A549 (cell line): ENCODE measurements at regions not wholly inside any gene's neighbourhood (a gene's known extent, or its start where the extent isn't known, plus 50 kb on each side); places are given as distances from the start of the nearest gene placed in this dataset.
A peak's percentile ranks its signal among the peaks of the same experiment; 100 is the strongest.

ENCODE experiments used
- ATAC-seq, 2 experiments: fragments of 200-7000 bp in 1 of 2; fragments of >200 bp in 1 of 2; cut with Nextera tagmentation in 1 of 2; cut with Tn5 transposase in 1 of 2; 3 replicates each; pipeline versions ENCODE4 v1.8.0 to v1.9.1; 2018 to 2020; ENCODE audit warnings: mild to moderate bottlenecking in 1 of 2, moderate library complexity in 1 of 2
- CTCF ChIA-PET: fragments of 300-600 bp; sonication (Branson Sonifier 250); formaldehyde crosslinking; extraction: SDS; loops from one replicate; lab custom pipeline; 2021; ENCODE audit warnings: antibody characterized with exemption, inconsistent platforms; lab: Yijun Ruan, JAX
- POLR2A ChIA-PET: fragments of 350-600 bp; formaldehyde crosslinking; extraction: SDS; loops from one replicate; lab custom pipeline; 2021; ENCODE audit warnings: antibody characterized with exemption, inconsistent platforms; lab: Yijun Ruan, JAX
- DNase-seq, 2 experiments: peaks; one replicate each; pipeline versions ENCODE4 v3.0.0 to v3.0.0-alpha.2; 2011 to 2016; ENCODE audit warnings: low read depth in 1 of 2, low spot score in 1 of 2
- FAIRE-seq: peaks from 2 replicates; lab custom pipeline; 2011; peaks lifted over from hg19 to GRCh38; lab: Jason Lieb, UNC
- H3K27ac ChIP-seq, 2 experiments: fragments of >200 bp; sonication (Bioruptor Twin); formaldehyde crosslinking; 3 replicates each; pipeline ENCODE4 v1.5.1; 2016 to 2017
- H3K4me1 ChIP-seq: fragments of >200 bp; sonication (Bioruptor Twin); formaldehyde crosslinking; 3 replicates; pipeline ENCODE4 v1.6.1; 2016
- H3K4me2 ChIP-seq: fragments of >200 bp; sonication (Bioruptor Twin); formaldehyde crosslinking; 3 replicates; pipeline ENCODE4 v1.6.1; 2016
- H3K4me3 ChIP-seq: fragments of >200 bp; sonication (Bioruptor Twin); formaldehyde crosslinking; 3 replicates; pipeline ENCODE4 v1.5.1; 2016
- H3K9me3 ChIP-seq: fragments of >200 bp; sonication (Bioruptor Twin); formaldehyde crosslinking; 3 replicates; pipeline ENCODE4 v1.6.1; 2016
- ATOH8 ChIP-seq: fragments of 250-450 bp; sonication (Bioruptor Pico); IDR thresholded peaks from 2 replicates; pipeline ENCODE4 v1.5.0; 2020; ENCODE audit warnings: low read depth, mild to moderate bottlenecking, moderate library complexity
- BCL3 ChIP-seq: fragments of >200 bp; sonication (Bioruptor Twin); formaldehyde crosslinking; IDR thresholded peaks from 3 replicates; pipeline ENCODE4 v1.6.1; 2016
- CBX2 ChIP-seq: fragments of 200-600 bp; sonication (generic); IDR thresholded peaks from 2 replicates; pipeline ENCODE4 v1.6.1; 2016; ENCODE audit warnings: low read depth, mild to moderate bottlenecking, borderline replicate concordance
- CBX8 ChIP-seq: fragments of 200-600 bp; sonication (generic); IDR thresholded peaks from 2 replicates; pipeline ENCODE4 v1.6.1; 2016
- CEBPB ChIP-seq, 2 experiments: fragments of >200 bp in 1 of 2; sonication (Bioruptor Twin) in 1 of 2; formaldehyde crosslinking in 1 of 2; IDR thresholded peaks; 2 replicates each; pipeline ENCODE4 v1.6.1; 2012 to 2016
- CTCF ChIP-seq: fragments of >200 bp; sonication (Bioruptor Twin); formaldehyde crosslinking; IDR thresholded peaks from 3 replicates; pipeline ENCODE4 v1.5.1; 2016
- EHMT2 ChIP-seq: fragments of 200-600 bp; sonication (generic); IDR thresholded peaks from 2 replicates; pipeline ENCODE4 v1.6.1; 2016; ENCODE audit warnings: antibody characterized with exemption, low read depth, mild to moderate bottlenecking, moderate library complexity
- ELK1 ChIP-seq: fragments of 150-350 bp; IDR thresholded peaks from 2 replicates; pipeline ENCODE4 v1.6.1; 2014; ENCODE audit warnings: low read depth, mild to moderate bottlenecking, low read length
- EP300 ChIP-seq, 2 experiments: fragments of >200 bp; sonication (Bioruptor Twin); formaldehyde crosslinking; IDR thresholded peaks; 2 replicates in 1 of 2; 3 replicates in 1 of 2; pipeline ENCODE4 v1.6.1; 2016 to 2017
- FOSL2 ChIP-seq, 2 experiments: fragments of 450-650 bp in 1 of 2; fragments of >200 bp in 1 of 2; sonication (Bioruptor Twin) in 1 of 2; formaldehyde crosslinking; IDR thresholded peaks; 2 replicates each; pipeline versions ENCODE4 v1.5.0 to v1.6.1; 2016 to 2020; ENCODE audit warnings: mild to moderate bottlenecking in 1 of 2, moderate library complexity in 1 of 2
- FOXS1 ChIP-seq: fragments of 250-450 bp; sonication (Bioruptor Pico); IDR thresholded peaks from 2 replicates; pipeline ENCODE4 v1.5.0; 2020; ENCODE audit warnings: mild to moderate bottlenecking, moderate library complexity
- GATA3 ChIP-seq: IDR thresholded peaks from 2 replicates; pipeline ENCODE4 v1.6.1; 2012; ENCODE audit warnings: borderline replicate concordance
- HMGXB4 ChIP-seq: fragments of 250-450 bp; sonication (Bioruptor Pico); IDR thresholded peaks from 2 replicates; pipeline ENCODE4 v1.5.0; 2021; ENCODE audit warnings: mild to moderate bottlenecking, moderate library complexity, borderline replicate concordance
- HOXB5 ChIP-seq: fragments of 250-450 bp; sonication (Bioruptor Pico); IDR thresholded peaks from 2 replicates; pipeline ENCODE4 v1.5.0; 2020; ENCODE audit warnings: mild to moderate bottlenecking, moderate library complexity
- JUN ChIP-seq, 2 experiments: fragments of >200 bp; sonication (Bioruptor Twin); formaldehyde crosslinking; IDR thresholded peaks; 2 replicates in 1 of 2; 3 replicates in 1 of 2; pipeline ENCODE4 v1.6.1; 2016 to 2017
- JUNB ChIP-seq: fragments of >200 bp; sonication (Bioruptor Twin); formaldehyde crosslinking; IDR thresholded peaks from 2 replicates; pipeline ENCODE4 v1.6.1; 2016
- KDM1A ChIP-seq: fragments of 200-600 bp; sonication (generic); IDR thresholded peaks from 2 replicates; pipeline ENCODE4 v1.6.1; 2016; ENCODE audit warnings: low read depth, mild to moderate bottlenecking
- MAFK ChIP-seq: fragments of 450-650 bp; IDR thresholded peaks from 2 replicates; pipeline ENCODE4 v1.6.1; 2014; ENCODE audit not compliant: partially characterized antibody
- MAX ChIP-seq: IDR thresholded peaks from 2 replicates; pipeline ENCODE4 v1.6.1; 2012
- MAZ ChIP-seq: fragments of 150-350 bp; IDR thresholded peaks from 2 replicates; pipeline ENCODE4 v1.6.1; 2014; ENCODE audit warnings: antibody characterized with exemption, low read depth, low read length, borderline replicate concordance
- NFE2L2 ChIP-seq: fragments of 150-350 bp; conservative IDR thresholded peaks from 2 replicates; pipeline ENCODE4 v1.6.1; 2014; ENCODE audit warnings: low read length
- PBX3 ChIP-seq: IDR thresholded peaks from 2 replicates; pipeline ENCODE4 v1.6.1; 2012
- PHF8 ChIP-seq: fragments of 200-600 bp; sonication (generic); IDR thresholded peaks from 2 replicates; pipeline ENCODE4 v1.6.1; 2016; ENCODE audit warnings: low read depth, mild to moderate bottlenecking, antibody characterized with exemption, moderate library complexity, borderline replicate concordance
- POLR2A ChIP-seq: IDR thresholded peaks from 2 replicates; pipeline ENCODE4 v1.6.1; 2012; ENCODE audit warnings: mild to moderate bottlenecking, low read length
- POLR2AphosphoS2 ChIP-seq: conservative IDR thresholded peaks from 2 replicates; pipeline ENCODE4 v1.6.1; 2012; ENCODE audit warnings: low read length, improper control_type of control experiment, inconsistent platforms
- RAD21 ChIP-seq, 2 experiments: fragments of >200 bp in 1 of 2; sonication (Bioruptor Twin) in 1 of 2; formaldehyde crosslinking in 1 of 2; IDR thresholded peaks in 1 of 2; conservative IDR thresholded peaks in 1 of 2; 2 replicates in 1 of 2; 3 replicates in 1 of 2; pipeline ENCODE4 v1.6.1; 2012 to 2018; ENCODE audit warnings: inconsistent platforms in 1 of 2
- RCOR1 ChIP-seq: fragments of 150-350 bp; IDR thresholded peaks from 2 replicates; pipeline ENCODE4 v1.6.1; 2014; ENCODE audit warnings: antibody characterized with exemption, low read length, low read depth
- RNF2 ChIP-seq: fragments of 200-600 bp; sonication (generic); IDR thresholded peaks from 2 replicates; pipeline ENCODE4 v1.6.1; 2016; ENCODE audit warnings: low read depth, mild to moderate bottlenecking, antibody characterized with exemption, moderate library complexity, borderline replicate concordance
- SMC3 ChIP-seq: fragments of >200 bp; sonication (Bioruptor Twin); formaldehyde crosslinking; IDR thresholded peaks from 3 replicates; pipeline ENCODE4 v1.6.1; 2018; ENCODE audit warnings: inconsistent platforms
- TFCP2L1 ChIP-seq: fragments of 250-450 bp; sonication (Bioruptor Pico); IDR thresholded peaks from 2 replicates; pipeline ENCODE4 v1.5.0; 2021; ENCODE audit warnings: mild to moderate bottlenecking
- TP53 ChIP-seq: fragments of 250-450 bp; sonication (Bioruptor Pico); IDR thresholded peaks from 2 replicates; pipeline ENCODE4 v1.5.0; 2021; ENCODE audit warnings: mild to moderate bottlenecking, moderate library complexity
- ZFP36 ChIP-seq: fragments of 450-650 bp; IDR thresholded peaks from 2 replicates; pipeline ENCODE4 v1.6.1; 2014; ENCODE audit warnings: borderline replicate concordance; ENCODE audit not compliant: partially characterized antibody
- WGBS: methylation state at CpG from one replicate; pipeline ENCODE4 v1.1.6; 2017; ENCODE audit errors: missing lambda C conversion rate; 5-methylcytosine and 5-hydroxymethylcytosine counted together

GRCh38 chr6:48826901-48827701 is 636.0 kb downstream of the MMUT start:
- FAIRE-seq (peak; percentile 73), DNase-seq (peak; percentile 50 to 96), ATAC-seq (peak; percentile 98)
- Histone ChIP-seq H3K4me2 (peak overlapping the region; percentile 77), H3K9me3 (peaks cover 11% of the 10 kb centered on the region; the same call in 2 of the 3 replicates), H3K4me3 (no peak overlapping the region), H3K27ac (peak overlapping the region; percentile 90 to 96), H3K4me1 (peaks cover 21% of the 10 kb centered on the region)
- 0% methylated on average over 6 of the region's 6 CpGs for WGBS
- ChIA-PET CTCF (no interaction called here), POLR2A (interaction anchor here (0.6 to 1.0 kb wide), 2 partner anchors 52 to 808 kb away, joined by 4 read pairs; no protein-coding TSS in a partner anchor)
- no peak for TF ChIP-seq ELK1
- no peak for TF ChIP-seq FOXS1 (CRISPR knock-in tag)
- peak; percentile 93 for TF ChIP-seq GATA3
- peak; percentile 14; the same call in 1 of the 3 replicates for TF ChIP-seq SMC3
- TF ChIP-seq RNF2, result no peak
- TF ChIP-seq RCOR1, result no peak
- TF ChIP-seq PHF8, result no peak
- peak; percentile 64 for TF ChIP-seq MAX
- no peak for TF ChIP-seq KDM1A
- 0 out of 2 replicates have a peak, but pooled peaks have one; percentile 42 for TF ChIP-seq HOXB5 (CRISPR knock-in tag)
- TF ChIP-seq CEBPB (IDR thresholded peaks at IDR 0.05), result peak; percentile 87 to 91
- peak in 1 of 2 experiments; percentile 35; a peak in 3 of 5 replicates for TF ChIP-seq RAD21 (conservative IDR thresholded peaks at IDR 0.05 in 1 of 2, IDR thresholded peaks at IDR 0.05 in 1 of 2)
- TF ChIP-seq FOSL2 (IDR thresholded peaks at IDR 0.05), result peak; percentile 90
- peak; percentile 95 for TF ChIP-seq FOSL2 (CRISPR knock-in tag; IDR thresholded peaks at IDR 0.05)
- no peak for TF ChIP-seq ZFP36
- TF ChIP-seq NFE2L2, result peak; percentile 66
- no peak for TF ChIP-seq CBX2
- TF ChIP-seq EHMT2, result no peak
- no peak for TF ChIP-seq CTCF
- TF ChIP-seq HMGXB4 (CRISPR knock-in tag), result no peak
- no peak for TF ChIP-seq POLR2AphosphoS2
- peak; percentile 94 for TF ChIP-seq JUNB
- no peak for TF ChIP-seq ATOH8
- TF ChIP-seq BCL3, result peak; percentile 87; the same call in 2 of the 3 replicates
- TF ChIP-seq TP53 (CRISPR knock-in tag), result no peak
- TF ChIP-seq PBX3, result peak; percentile 24; the same call in 1 of the 2 replicates
- TF ChIP-seq EP300 (IDR thresholded peaks at IDR 0.05), result peak; percentile 64 to 69; a peak in 4 of 5 replicates
- TF ChIP-seq MAFK, result peak; percentile 97
- TF ChIP-seq MAZ, result no peak
- peak; percentile 76 to 88; a peak in 3 of 5 replicates for TF ChIP-seq JUN (IDR thresholded peaks at IDR 0.05)
- no peak for TF ChIP-seq POLR2A
- no peak for TF ChIP-seq CBX8
- no peak for TF ChIP-seq TFCP2L1 (CRISPR knock-in tag)
